ENCODE measurements at regions not wholly inside any gene's neighbourhood (a gene's known extent, or its start where the extent isn't known, plus 50 kb on each side); places are given as distances from the start of the nearest gene placed in this dataset.

- Histone ChIP-seq H3K4me1 (ENCODE audit: control insufficient read depth, insufficient read depth, low read length, poor library complexity, severe bottlenecking) (peaks cover 6% of the 10 kb centered on the region), H3K4me3 (ENCODE audit: low read depth, low read length) (no peak overlapping the region), H3K27me3 (ENCODE audit: control insufficient read depth, insufficient read depth, low read length) (no peaks in the 10 kb centered on the region), H3K9me3 (ENCODE audit: control insufficient read depth in 2 of 2, low read length in 2 of 2) (peaks cover 5 to 7% of the 10 kb centered on the region in 2 experiments), H3K36me3 (ENCODE audit: control insufficient read depth, insufficient read depth, low read length) (no peaks in the 10 kb centered on the region), H3K27ac (ENCODE audit: insufficient read depth, low read length, poor library complexity, severe bottlenecking) (no peak overlapping the region)
- Mint-ChIP-seq H3K27ac (no peak overlapping the region), H3K36me3 (peaks cover 8% of the 10 kb centered on the region), H3K4me1 (peaks cover 0 to 14% (median 8%) of the 10 kb centered on the region in 4 donors), H3K27me3 (no peaks in the 10 kb centered on the region), H3K9me3 (peaks cover 0 to 13% (median 6%) of the 10 kb centered on the region in 7 donors), H3K4me3 (no peak overlapping the region)
- DNase-seq: no peak
- no peak for ATAC-seq (ENCODE audit: low read depth in 2 of 2)
Observed at GRCh38 chr6:156031516-156031915, 575.9 kb upstream of the NOX3 start.

DNA sequence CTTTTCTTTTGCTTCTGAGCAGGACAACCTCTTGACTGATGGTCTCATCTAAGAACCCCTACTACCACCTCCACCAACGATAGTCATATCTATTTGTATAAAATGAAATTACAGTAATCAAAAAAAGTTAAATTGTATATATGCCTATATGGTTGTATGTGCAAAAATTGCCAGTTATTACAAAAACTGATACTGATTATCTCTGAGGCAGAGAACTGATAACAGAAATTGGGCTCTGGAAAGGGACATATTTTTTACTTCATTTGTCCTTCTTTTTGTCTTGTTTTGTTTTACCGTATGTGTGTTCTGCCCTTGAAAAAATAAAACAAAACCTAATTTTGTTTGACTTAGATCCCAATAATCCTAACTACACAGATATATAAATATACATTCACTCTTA lies 574.4 kb upstream of the NOX3 start:
- Mint-ChIP-seq H3K27ac (no peak overlapping the region), H3K4me3 (no peak overlapping the region), H3K36me3 (peaks cover 13% of the 10 kb centered on the region), H3K27me3 (no peaks in the 10 kb centered on the region), H3K4me1 (peaks cover 0 to 14% (median 8%) of the 10 kb centered on the region in 4 donors), H3K9me3 (peaks cover 0 to 21% (median 6%) of the 10 kb centered on the region in 7 donors)
- DNase-seq (no peak), ATAC-seq (ENCODE audit: low read depth in 2 of 2) (no peak)
- H3K27me3 ChIP-seq (ENCODE audit: control insufficient read depth, insufficient read depth, low read length): no peaks in the 10 kb centered on the region
- peaks cover 5 to 7% of the 10 kb centered on the region in 2 experiments for H3K9me3 ChIP-seq (ENCODE audit: control insufficient read depth in 2 of 2, low read length in 2 of 2)
- no peaks in the 10 kb centered on the region for H3K36me3 ChIP-seq (ENCODE audit: control insufficient read depth, insufficient read depth, low read length)
- H3K27ac ChIP-seq (ENCODE audit: insufficient read depth, low read length, poor library complexity, severe bottlenecking): no peak overlapping the region
- H3K4me1 ChIP-seq (ENCODE audit: control insufficient read depth, insufficient read depth, low read length, poor library complexity, severe bottlenecking): peaks cover 6% of the 10 kb centered on the region
- H3K4me3 ChIP-seq (ENCODE audit: low read depth, low read length): no peak overlapping the region

DNA sequence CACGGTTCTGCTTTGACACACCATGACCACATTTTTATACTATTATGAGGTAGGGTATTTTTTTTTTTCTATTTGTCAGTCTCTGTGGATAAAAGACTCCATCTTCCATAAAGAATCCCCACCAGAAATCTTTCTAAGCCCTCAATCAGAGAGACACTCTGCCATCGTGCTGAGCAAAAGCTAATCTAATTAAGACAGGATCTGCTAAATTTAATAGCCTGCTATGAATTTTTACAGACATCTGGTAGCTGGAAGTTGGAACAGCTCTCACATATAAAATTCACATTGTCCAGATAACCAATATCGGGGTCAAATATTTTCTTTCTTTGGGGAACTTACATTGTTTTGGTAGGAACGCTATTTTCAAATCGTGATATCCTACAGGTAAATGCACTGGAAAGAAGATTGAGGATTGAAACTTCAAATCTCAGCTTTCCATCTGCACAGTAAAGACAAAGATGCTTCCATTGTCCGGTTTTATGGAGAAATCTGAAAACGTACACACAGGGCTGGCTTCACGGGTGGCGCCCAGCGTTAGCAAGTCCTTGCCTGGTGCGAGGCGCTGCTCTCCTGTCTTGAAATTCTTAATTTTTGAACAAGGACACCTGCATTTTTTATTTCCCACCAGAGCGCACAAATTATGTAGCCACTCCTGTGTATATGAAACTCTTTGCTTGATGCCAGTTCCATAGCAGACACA lies 573.8 kb upstream of the NOX3 start:
- peaks cover 0 to 14% (median 8%) of the 10 kb centered on the region in 4 donors for H3K4me1 Mint-ChIP-seq
- ATAC-seq (ENCODE audit: low read depth in 2 of 2): no peak
- peaks cover 6% of the 10 kb centered on the region for H3K4me1 ChIP-seq (ENCODE audit: control insufficient read depth, insufficient read depth, low read length, poor library complexity, severe bottlenecking)
- no peaks in the 10 kb centered on the region for H3K36me3 ChIP-seq (ENCODE audit: control insufficient read depth, insufficient read depth, low read length)
- no peaks in the 10 kb centered on the region for H3K27me3 ChIP-seq (ENCODE audit: control insufficient read depth, insufficient read depth, low read length)
- H3K27me3 Mint-ChIP-seq: no peaks in the 10 kb centered on the region
- H3K4me3 ChIP-seq (ENCODE audit: low read depth, low read length): no peak overlapping the region
- peaks cover 13% of the 10 kb centered on the region for H3K36me3 Mint-ChIP-seq
- peak overlapping the region in 1 of 4 donors; percentile 69 for H3K4me3 Mint-ChIP-seq
- no peak for DNase-seq
- peak overlapping the region in 1 of 3 donors; percentile 82 for H3K27ac Mint-ChIP-seq
- no peak overlapping the region for H3K27ac ChIP-seq (ENCODE audit: insufficient read depth, low read length, poor library complexity, severe bottlenecking)
- H3K9me3 ChIP-seq (ENCODE audit: control insufficient read depth in 2 of 2, low read length in 2 of 2): peaks cover 7 to 8% of the 10 kb centered on the region in 2 experiments
- H3K9me3 Mint-ChIP-seq: peaks cover 0 to 24% (median 6%) of the 10 kb centered on the region in 7 donors

DNA sequence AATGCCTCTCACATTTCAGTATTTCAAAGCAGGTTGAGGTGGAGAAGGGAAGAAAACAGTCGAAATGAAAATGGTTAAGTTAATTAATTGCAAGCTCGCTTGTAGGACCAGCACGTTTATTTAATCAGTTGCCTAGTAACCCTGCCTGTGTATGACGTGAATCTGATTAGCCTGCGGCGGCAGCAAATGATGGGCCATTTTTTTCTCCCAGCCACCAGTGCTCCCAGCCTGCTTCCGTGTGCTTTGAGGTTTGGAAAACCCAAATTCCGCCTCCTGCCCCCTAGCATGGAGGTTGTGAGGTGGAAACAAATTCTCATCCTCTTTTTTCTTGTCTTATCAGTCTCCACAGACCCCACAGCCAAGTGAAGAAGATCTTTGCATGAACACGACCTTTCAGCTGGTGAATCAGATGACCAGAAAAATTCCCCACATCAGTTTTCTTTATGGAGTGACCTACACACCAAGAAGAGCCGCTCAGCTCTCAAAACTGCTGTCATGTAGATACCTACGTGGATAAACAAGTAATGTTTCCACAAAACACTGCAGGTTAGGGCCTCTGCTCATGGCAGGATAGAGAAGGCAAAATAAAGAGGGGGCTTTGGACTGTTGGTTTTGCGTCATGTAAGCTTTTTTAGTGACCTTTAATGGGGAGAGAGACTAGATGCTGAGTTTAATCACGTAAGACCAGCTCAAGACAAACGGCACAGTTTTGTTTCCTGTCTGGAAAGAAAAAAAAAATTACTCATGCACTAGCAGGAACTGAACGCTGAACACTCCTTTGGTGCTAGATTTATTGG lies 572.9 kb upstream of the NOX3 start:
- H3K4me3 Mint-ChIP-seq: peak overlapping the region; percentile 60 to 88 (median 70)
- peaks cover 2 to 27% (median 7%) of the 10 kb centered on the region in 7 donors for H3K9me3 Mint-ChIP-seq
- DNase-seq (peak; percentile 9 to 23 (median 11)), ATAC-seq (ENCODE audit: low read depth in 2 of 2) (peak; percentile 34 to 37)
- no peaks in the 10 kb centered on the region for H3K27me3 Mint-ChIP-seq
- H3K27ac Mint-ChIP-seq: peak overlapping the region in 2 of 3 donors; percentile 82 to 85
- peaks cover 10% of the 10 kb centered on the region for H3K36me3 Mint-ChIP-seq
- Histone ChIP-seq H3K4me1 (ENCODE audit: control insufficient read depth, insufficient read depth, low read length, poor library complexity, severe bottlenecking) (peaks cover 6% of the 10 kb centered on the region), H3K36me3 (ENCODE audit: control insufficient read depth, insufficient read depth, low read length) (no peaks in the 10 kb centered on the region), H3K9me3 (ENCODE audit: control insufficient read depth in 2 of 2, low read length in 2 of 2) (peaks cover 5 to 8% of the 10 kb centered on the region in 2 experiments), H3K4me3 (ENCODE audit: low read depth, low read length) (peak overlapping the region; percentile 53), H3K27me3 (ENCODE audit: control insufficient read depth, insufficient read depth, low read length) (no peaks in the 10 kb centered on the region), H3K27ac (ENCODE audit: insufficient read depth, low read length, poor library complexity, severe bottlenecking) (no peak overlapping the region)
- peaks cover 0 to 14% (median 8%) of the 10 kb centered on the region in 4 donors for H3K4me1 Mint-ChIP-seq

GRCh38 chr6:156027248-156027626 lies 571.6 kb upstream of the NOX3 start:
- Histone ChIP-seq H3K9me3 (ENCODE audit: control insufficient read depth in 2 of 2, low read length in 2 of 2) (peaks cover 0 to 3% of the 10 kb centered on the region in 2 experiments), H3K36me3 (ENCODE audit: control insufficient read depth, insufficient read depth, low read length) (no peaks in the 10 kb centered on the region), H3K4me3 (ENCODE audit: low read depth, low read length) (no peak overlapping the region), H3K27me3 (ENCODE audit: control insufficient read depth, insufficient read depth, low read length) (no peaks in the 10 kb centered on the region), H3K4me1 (ENCODE audit: control insufficient read depth, insufficient read depth, low read length, poor library complexity, severe bottlenecking) (peaks cover 6% of the 10 kb centered on the region), H3K27ac (ENCODE audit: insufficient read depth, low read length, poor library complexity, severe bottlenecking) (no peak overlapping the region)
- Mint-ChIP-seq H3K27me3 (no peaks in the 10 kb centered on the region), H3K4me3 (peak overlapping the region in 1 of 4 donors; percentile 10), H3K36me3 (peaks cover 9% of the 10 kb centered on the region), H3K27ac (peak overlapping the region in 1 of 3 donors; percentile 6), H3K9me3 (peaks cover 0 to 25% (median 9%) of the 10 kb centered on the region in 7 donors), H3K4me1 (peaks cover 0 to 14% (median 8%) of the 10 kb centered on the region in 4 donors)
- DNase-seq (no peak), ATAC-seq (ENCODE audit: low read depth in 2 of 2) (no peak)

GRCh38 chr6:156026486-156027247 lies 571.0 kb upstream of the NOX3 start:
- peaks cover 0 to 14% (median 8%) of the 10 kb centered on the region in 4 donors for H3K4me1 Mint-ChIP-seq
- H3K9me3 Mint-ChIP-seq: peaks cover 0 to 22% (median 7%) of the 10 kb centered on the region in 7 donors
- H3K27ac Mint-ChIP-seq: no peak overlapping the region
- no peak overlapping the region for H3K4me3 Mint-ChIP-seq
- Histone ChIP-seq H3K27me3 (ENCODE audit: control insufficient read depth, insufficient read depth, low read length) (no peaks in the 10 kb centered on the region), H3K36me3 (ENCODE audit: control insufficient read depth, insufficient read depth, low read length) (no peaks in the 10 kb centered on the region), H3K9me3 (ENCODE audit: control insufficient read depth in 2 of 2, low read length in 2 of 2) (peaks cover 0 to 3% of the 10 kb centered on the region in 2 experiments), H3K4me1 (ENCODE audit: control insufficient read depth, insufficient read depth, low read length, poor library complexity, severe bottlenecking) (peaks cover 6% of the 10 kb centered on the region), H3K4me3 (ENCODE audit: low read depth, low read length) (no peak overlapping the region), H3K27ac (ENCODE audit: insufficient read depth, low read length, poor library complexity, severe bottlenecking) (no peak overlapping the region)
- H3K27me3 Mint-ChIP-seq: no peaks in the 10 kb centered on the region
- ATAC-seq (ENCODE audit: low read depth in 2 of 2) (no peak), DNase-seq (no peak)
- H3K36me3 Mint-ChIP-seq: peaks cover 5% of the 10 kb centered on the region

- Histone ChIP-seq H3K9me3 (ENCODE audit: control insufficient read depth in 2 of 2, low read length in 2 of 2) (peaks cover 0 to 3% of the 10 kb centered on the region in 2 experiments), H3K4me1 (ENCODE audit: control insufficient read depth, insufficient read depth, low read length, poor library complexity, severe bottlenecking) (peaks cover 6% of the 10 kb centered on the region), H3K27me3 (ENCODE audit: control insufficient read depth, insufficient read depth, low read length) (no peaks in the 10 kb centered on the region), H3K36me3 (ENCODE audit: control insufficient read depth, insufficient read depth, low read length) (no peaks in the 10 kb centered on the region), H3K27ac (ENCODE audit: insufficient read depth, low read length, poor library complexity, severe bottlenecking) (no peak overlapping the region), H3K4me3 (ENCODE audit: low read depth, low read length) (no peak overlapping the region)
- Mint-ChIP-seq H3K36me3 (peaks cover 5% of the 10 kb centered on the region), H3K9me3 (peaks cover 0 to 22% (median 7%) of the 10 kb centered on the region in 7 donors), H3K27me3 (no peaks in the 10 kb centered on the region), H3K27ac (no peak overlapping the region), H3K4me3 (no peak overlapping the region), H3K4me1 (peaks cover 0 to 14% (median 8%) of the 10 kb centered on the region in 4 donors)
- ATAC-seq (ENCODE audit: low read depth in 2 of 2) (no peak), DNase-seq (no peak)
Observed at GRCh38 chr6:156024339-156024738, 568.7 kb upstream of the NOX3 start.

All from CD4-positive, CD25-positive, alpha-beta regulatory T cell (primary cell).